ENCODE measurements at regions not wholly inside any gene's neighbourhood (a gene's known extent, or its start where the extent isn't known, plus 50 kb on each side); places are given as distances from the start of the nearest gene placed in this dataset.

- no peak for TF ChIP-seq CTCF (conservative IDR thresholded peaks at IDR 0.05; ENCODE audit: low read depth in 2 of 2)
- no peak for TF ChIP-seq ZNF114 (CRISPR knock-in tag; IDR thresholded peaks at IDR 0.05)
- no peak for TF ChIP-seq NANOG (IDR thresholded peaks at IDR 0.05; ENCODE audit: borderline replicate concordance)
- no peak for TF ChIP-seq EZH2phosphoT487 (IDR thresholded peaks at IDR 0.05; ENCODE audit: unreplicated experiment)
Observed at GRCh38 chr2:161019311-161019710, 140.9 kb upstream of the TANK start (continued).

- DNase-seq (ENCODE audit: low spot score) (no peak), ATAC-seq (no peak)
- H3K36me3 Mint-ChIP-seq (ENCODE audit: low read depth) = peaks cover 3% of the 10 kb centered on the region; the same call in 1 of the 3 replicates
- no peak overlapping the region for H2AFZ ChIP-seq
- H3K9me3 Mint-ChIP-seq = peaks cover 3% of the 10 kb centered on the region; the same call in 2 of the 3 replicates
- no peaks in the 10 kb centered on the region for H3K36me3 ChIP-seq (ENCODE audit: insufficient read depth)
- H3K79me2 ChIP-seq (replicated peaks; ENCODE audit: insufficient read depth) = no peaks in the 10 kb centered on the region
- H3K27me3 Mint-ChIP-seq (ENCODE audit: insufficient read depth, low read depth, poor library complexity) = no peaks in the 10 kb centered on the region
- no peaks in the 10 kb centered on the region for H4K20me1 ChIP-seq (replicated peaks; ENCODE audit: insufficient read depth)
- no peaks in the 10 kb centered on the region for H3K4me1 ChIP-seq (ENCODE audit: insufficient read depth)
- H3F3A ChIP-seq (replicated peaks; ENCODE audit: low read depth) = no peaks in the 10 kb centered on the region
- no peak overlapping the region for H3K27ac ChIP-seq (ENCODE audit: low read depth)
- peaks cover 7% of the 10 kb centered on the region; the same call in 1 of the 2 replicates for H3K9me2 ChIP-seq (ENCODE audit: insufficient read depth)
- H3K4me2 ChIP-seq = no peak overlapping the region
- no peaks in the 10 kb centered on the region for H3K27me3 ChIP-seq (ENCODE audit: insufficient read depth)
- no peaks in the 10 kb centered on the region for H3K4me1 Mint-ChIP-seq
- no peak overlapping the region for H3K27ac Mint-ChIP-seq
- H3K4me3 Mint-ChIP-seq = no peak overlapping the region
- no peak overlapping the region for H3K4me3 ChIP-seq
- no peak for TF ChIP-seq EZH2 (IDR thresholded peaks at IDR 0.05; ENCODE audit: low read depth, unreplicated experiment)
- no peak for TF ChIP-seq ZNF331 (CRISPR knock-in tag; IDR thresholded peaks at IDR 0.05; ENCODE audit: low read depth)
- TF ChIP-seq EZH2phosphoT487 (IDR thresholded peaks at IDR 0.05; ENCODE audit: unreplicated experiment) = no peak
- TF ChIP-seq, protein P1, sequence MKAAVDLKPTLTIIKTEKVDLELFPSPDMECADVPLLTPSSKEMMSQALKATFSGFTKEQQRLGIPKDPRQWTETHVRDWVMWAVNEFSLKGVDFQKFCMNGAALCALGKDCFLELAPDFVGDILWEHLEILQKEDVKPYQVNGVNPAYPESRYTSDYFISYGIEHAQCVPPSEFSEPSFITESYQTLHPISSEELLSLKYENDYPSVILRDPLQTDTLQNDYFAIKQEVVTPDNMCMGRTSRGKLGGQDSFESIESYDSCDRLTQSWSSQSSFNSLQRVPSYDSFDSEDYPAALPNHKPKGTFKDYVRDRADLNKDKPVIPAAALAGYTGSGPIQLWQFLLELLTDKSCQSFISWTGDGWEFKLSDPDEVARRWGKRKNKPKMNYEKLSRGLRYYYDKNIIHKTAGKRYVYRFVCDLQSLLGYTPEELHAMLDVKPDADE (IDR thresholded peaks at IDR 0.05) = no peak
- TF ChIP-seq CTCF (conservative IDR thresholded peaks at IDR 0.05; ENCODE audit: low read depth in 2 of 2) = no peak
- TF ChIP-seq, protein P2, sequence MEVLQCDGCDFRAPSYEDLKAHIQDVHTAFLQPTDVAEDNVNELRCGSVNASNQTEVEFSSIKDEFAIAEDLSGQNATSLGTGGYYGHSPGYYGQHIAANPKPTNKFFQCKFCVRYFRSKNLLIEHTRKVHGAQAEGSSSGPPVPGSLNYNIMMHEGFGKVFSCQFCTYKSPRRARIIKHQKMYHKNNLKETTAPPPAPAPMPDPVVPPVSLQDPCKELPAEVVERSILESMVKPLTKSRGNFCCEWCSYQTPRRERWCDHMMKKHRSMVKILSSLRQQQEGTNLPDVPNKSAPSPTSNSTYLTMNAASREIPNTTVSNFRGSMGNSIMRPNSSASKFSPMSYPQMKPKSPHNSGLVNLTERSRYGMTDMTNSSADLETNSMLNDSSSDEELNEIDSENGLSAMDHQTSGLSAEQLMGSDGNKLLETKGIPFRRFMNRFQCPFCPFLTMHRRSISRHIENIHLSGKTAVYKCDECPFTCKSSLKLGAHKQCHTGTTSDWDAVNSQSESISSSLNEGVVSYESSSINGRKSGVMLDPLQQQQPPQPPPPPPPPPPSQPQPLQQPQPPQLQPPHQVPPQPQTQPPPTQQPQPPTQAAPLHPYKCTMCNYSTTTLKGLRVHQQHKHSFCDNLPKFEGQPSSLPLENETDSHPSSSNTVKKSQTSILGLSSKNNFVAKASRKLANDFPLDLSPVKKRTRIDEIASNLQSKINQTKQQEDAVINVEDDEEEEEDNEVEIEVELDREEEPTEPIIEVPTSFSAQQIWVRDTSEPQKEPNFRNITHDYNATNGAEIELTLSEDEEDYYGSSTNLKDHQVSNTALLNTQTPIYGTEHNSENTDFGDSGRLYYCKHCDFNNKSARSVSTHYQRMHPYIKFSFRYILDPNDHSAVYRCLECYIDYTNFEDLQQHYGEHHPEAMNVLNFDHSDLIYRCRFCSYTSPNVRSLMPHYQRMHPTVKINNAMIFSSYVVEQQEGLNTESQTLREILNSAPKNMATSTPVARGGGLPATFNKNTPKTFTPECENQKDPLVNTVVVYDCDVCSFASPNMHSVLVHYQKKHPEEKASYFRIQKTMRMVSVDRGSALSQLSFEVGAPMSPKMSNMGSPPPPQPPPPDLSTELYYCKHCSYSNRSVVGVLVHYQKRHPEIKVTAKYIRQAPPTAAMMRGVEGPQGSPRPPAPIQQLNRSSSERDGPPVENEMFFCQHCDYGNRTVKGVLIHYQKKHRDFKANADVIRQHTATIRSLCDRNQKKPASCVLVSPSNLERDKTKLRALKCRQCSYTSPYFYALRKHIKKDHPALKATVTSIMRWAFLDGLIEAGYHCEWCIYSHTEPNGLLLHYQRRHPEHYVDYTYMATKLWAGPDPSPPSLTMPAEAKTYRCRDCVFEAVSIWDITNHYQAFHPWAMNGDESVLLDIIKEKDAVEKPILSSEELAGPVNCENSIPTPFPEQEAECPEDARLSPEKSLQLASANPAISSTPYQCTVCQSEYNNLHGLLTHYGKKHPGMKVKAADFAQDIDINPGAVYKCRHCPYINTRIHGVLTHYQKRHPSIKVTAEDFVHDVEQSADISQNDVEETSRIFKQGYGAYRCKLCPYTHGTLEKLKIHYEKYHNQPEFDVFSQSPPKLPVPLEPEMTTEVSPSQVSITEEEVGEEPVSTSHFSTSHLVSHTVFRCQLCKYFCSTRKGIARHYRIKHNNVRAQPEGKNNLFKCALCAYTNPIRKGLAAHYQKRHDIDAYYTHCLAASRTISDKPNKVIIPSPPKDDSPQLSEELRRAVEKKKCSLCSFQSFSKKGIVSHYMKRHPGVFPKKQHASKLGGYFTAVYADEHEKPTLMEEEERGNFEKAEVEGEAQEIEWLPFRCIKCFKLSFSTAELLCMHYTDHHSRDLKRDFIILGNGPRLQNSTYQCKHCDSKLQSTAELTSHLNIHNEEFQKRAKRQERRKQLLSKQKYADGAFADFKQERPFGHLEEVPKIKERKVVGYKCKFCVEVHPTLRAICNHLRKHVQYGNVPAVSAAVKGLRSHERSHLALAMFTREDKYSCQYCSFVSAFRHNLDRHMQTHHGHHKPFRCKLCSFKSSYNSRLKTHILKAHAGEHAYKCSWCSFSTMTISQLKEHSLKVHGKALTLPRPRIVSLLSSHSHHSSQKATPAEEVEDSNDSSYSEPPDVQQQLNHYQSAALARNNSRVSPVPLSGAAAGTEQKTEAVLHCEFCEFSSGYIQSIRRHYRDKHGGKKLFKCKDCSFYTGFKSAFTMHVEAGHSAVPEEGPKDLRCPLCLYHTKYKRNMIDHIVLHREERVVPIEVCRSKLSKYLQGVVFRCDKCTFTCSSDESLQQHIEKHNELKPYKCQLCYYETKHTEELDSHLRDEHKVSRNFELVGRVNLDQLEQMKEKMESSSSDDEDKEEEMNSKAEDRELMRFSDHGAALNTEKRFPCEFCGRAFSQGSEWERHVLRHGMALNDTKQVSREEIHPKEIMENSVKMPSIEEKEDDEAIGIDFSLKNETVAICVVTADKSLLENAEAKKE (CRISPR knock-in tag; IDR thresholded peaks at IDR 0.05) = no peak
- TF ChIP-seq NANOG (IDR thresholded peaks at IDR 0.05; ENCODE audit: borderline replicate concordance) = no peak
- TF ChIP-seq, protein P3, sequence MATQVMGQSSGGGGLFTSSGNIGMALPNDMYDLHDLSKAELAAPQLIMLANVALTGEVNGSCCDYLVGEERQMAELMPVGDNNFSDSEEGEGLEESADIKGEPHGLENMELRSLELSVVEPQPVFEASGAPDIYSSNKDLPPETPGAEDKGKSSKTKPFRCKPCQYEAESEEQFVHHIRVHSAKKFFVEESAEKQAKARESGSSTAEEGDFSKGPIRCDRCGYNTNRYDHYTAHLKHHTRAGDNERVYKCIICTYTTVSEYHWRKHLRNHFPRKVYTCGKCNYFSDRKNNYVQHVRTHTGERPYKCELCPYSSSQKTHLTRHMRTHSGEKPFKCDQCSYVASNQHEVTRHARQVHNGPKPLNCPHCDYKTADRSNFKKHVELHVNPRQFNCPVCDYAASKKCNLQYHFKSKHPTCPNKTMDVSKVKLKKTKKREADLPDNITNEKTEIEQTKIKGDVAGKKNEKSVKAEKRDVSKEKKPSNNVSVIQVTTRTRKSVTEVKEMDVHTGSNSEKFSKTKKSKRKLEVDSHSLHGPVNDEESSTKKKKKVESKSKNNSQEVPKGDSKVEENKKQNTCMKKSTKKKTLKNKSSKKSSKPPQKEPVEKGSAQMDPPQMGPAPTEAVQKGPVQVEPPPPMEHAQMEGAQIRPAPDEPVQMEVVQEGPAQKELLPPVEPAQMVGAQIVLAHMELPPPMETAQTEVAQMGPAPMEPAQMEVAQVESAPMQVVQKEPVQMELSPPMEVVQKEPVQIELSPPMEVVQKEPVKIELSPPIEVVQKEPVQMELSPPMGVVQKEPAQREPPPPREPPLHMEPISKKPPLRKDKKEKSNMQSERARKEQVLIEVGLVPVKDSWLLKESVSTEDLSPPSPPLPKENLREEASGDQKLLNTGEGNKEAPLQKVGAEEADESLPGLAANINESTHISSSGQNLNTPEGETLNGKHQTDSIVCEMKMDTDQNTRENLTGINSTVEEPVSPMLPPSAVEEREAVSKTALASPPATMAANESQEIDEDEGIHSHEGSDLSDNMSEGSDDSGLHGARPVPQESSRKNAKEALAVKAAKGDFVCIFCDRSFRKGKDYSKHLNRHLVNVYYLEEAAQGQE (IDR thresholded peaks at IDR 0.05; ENCODE audit: unreplicated experiment) = no peak
- TF ChIP-seq POLR2AphosphoS5 (IDR thresholded peaks at IDR 0.05; ENCODE audit: low read depth) = no peak
Observed at GRCh38 chr2:161020437-161020836, 139.8 kb upstream of the TANK start.
